GM18517 (cell line): ENCODE measurements at regions not wholly inside any gene's neighbourhood (a gene's known extent, or its start where the extent isn't known, plus 50 kb on each side); places are given as distances from the start of the nearest gene placed in this dataset.

Experiments
- ATAC-seq: cut with Tn5 transposase; IDR thresholded peaks from one replicate; pipeline ENCODE4 v1.9.1; 2021; ENCODE audit warnings: mild to moderate bottlenecking, moderate library complexity; ENCODE audit not compliant: unreplicated experiment

GRCh38 chr16:86965840-86966550 lies 351.2 kb downstream of the C16orf95 start:
- ATAC-seq = no peak

DNA sequence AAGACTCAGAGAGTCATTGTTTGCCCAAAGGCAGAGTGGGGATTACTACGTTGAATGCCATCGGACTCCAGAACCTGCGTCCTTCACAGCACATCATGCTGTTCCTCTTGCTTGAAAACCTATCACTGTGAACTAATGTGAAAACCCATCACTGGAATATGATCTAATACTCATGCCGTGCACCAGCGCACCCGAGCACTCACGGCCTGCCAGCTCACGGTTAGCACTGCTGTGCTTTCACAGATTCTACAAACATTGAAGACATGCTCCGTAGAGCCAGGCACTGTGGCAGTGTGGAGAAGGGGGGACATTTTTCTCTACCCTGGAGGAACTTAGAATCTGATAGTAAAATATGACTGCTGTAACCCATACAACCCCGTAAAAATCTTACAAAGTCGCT lies 350.4 kb downstream of the C16orf95 start:
- no peak for ATAC-seq

DNA sequence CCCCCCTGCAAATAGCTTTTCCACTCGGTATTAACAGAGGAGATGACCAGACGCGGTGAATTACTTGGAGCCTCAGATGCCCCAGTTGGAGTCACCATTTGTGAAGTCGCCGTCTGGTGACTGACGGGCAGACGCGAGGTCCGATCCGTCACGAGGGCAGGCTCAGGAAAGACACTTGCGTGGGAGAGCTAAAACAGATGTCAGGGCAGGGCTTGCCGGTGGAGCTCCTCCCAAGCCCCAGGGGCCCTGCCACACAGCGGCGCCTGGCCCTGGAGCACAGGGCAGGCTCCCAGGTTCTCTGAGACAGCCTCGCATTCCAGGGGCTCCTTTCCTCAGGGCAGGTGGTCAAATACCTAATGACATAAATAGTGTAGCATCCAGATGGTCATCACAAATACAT lies 348.3 kb downstream of the C16orf95 start:
- no peak for ATAC-seq

DNA sequence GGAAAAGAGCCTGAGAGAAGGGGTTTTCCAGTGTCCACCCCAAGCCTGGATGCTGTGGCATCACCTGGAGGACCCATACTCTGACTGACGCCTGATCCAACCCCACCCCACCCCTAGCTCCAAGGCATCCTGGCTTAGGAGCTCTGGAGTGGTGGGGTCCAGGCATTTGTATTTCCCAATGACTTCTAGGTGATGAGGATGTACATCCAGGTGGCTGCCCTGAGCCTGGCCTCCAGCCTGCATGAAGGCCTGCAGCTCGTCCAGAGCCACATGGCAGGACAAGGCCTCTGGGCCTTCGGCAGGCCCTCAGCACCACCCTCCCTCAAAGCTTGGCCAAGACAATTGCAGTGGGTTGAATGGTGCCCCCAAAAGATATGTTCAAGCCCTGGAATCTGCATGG lies 347.5 kb downstream of the C16orf95 start:
- no peak for ATAC-seq

- ATAC-seq = no peak
Measured at GRCh38 chr16:86970279-86970678, 346.9 kb downstream of the C16orf95 start.

GRCh38 chr16:86970726-86971125 lies 346.5 kb downstream of the C16orf95 start:
- ATAC-seq = no peak

DNA sequence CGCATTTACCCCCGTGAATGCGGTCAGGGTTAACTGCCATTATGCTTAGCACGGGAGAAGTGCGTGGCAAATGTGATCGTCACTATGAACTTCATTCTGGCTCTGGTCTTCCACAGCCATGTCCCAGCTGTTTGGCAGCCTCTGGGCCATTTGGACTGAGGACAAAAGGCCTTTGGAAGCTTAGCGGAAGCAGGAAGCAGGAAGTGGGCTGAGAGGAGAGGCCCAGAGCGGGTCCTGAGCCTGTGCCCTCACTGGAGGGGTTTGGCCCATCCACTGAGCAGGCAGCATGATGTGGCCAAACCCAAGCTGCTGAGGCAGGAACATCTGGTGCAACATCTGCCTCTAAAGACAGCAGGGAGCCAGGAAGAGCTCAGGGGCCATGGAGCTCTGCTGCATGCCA lies 345.9 kb downstream of the C16orf95 start:
- ATAC-seq = no peak

DNA sequence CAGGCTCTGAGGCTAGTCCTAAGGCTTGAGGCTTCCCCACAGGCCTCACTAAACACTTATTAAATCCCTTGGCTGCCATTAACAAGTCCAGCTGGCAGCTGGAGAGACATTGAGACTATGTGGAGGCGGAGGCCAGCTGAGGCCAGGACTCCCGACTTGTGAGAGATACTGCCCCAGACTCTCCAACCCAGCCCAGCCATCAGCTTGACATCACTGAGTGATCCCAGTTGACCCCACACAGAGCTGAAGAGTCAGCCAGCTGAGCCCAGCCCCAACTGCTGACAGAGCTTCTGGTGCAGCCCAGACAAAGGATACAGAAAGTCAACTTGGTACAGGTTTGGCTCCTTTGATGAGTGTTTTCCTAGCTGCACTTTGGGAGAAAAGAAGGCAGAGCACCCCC lies 343.1 kb downstream of the C16orf95 start:
- ATAC-seq = no peak

- no peak for ATAC-seq
Measured at GRCh38 chr16:86975445-86975844, 341.7 kb downstream of the C16orf95 start.

DNA sequence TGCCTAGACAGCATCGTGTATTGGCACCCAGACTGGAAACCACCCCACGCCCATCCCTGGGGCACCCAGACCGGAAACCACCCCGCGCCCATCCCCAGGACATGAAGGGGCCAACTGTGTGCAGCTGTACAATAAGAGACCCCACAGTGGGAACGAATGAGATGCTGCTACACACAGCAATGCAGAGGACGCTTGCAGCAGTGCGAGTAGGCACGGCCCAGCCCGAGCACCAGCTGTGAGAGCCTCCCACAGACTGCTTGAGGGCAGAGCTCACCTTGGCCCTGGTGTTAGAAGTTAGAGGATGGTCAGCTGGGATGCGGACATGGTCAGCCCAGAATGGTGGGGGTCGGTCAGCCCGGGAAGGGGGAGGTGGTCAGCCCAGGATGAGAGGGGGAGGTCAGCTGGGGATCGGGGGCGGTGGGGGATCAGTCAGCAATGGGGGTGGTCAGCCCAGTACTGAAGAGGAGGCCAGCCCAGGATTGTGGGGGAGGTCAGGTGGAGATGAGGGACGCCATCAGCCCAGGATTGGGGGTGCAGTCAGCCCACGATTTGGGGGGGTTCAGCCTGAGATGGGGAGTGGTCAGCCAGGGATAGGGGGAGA lies 340.0 kb downstream of the C16orf95 start:
- ATAC-seq = no peak

- ATAC-seq = no peak
Measured at GRCh38 chr16:86978445-86979030, 338.7 kb downstream of the C16orf95 start.

DNA sequence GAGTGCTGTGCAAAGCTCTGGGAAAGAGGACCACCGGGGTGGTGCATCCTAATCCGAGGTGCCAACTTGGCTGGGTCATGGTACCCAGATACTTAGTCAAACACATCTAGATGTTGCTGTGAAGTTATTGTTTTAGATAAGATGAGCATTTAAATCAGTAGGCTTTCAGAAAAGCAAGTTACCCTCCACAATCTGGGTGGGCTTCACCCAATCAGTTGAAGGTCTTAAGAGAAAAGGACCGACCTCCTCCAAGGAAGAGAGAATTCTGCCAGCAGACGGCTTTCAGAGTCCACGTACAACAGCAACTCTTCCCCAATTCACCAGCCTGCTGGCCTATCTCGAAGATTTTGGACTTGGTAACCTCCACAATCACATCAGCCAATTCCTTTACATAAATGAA lies 338.1 kb downstream of the C16orf95 start:
- no peak for ATAC-seq

GRCh38 chr16:86979984-86980553 lies 337.1 kb downstream of the C16orf95 start:
- ATAC-seq = no peak

DNA sequence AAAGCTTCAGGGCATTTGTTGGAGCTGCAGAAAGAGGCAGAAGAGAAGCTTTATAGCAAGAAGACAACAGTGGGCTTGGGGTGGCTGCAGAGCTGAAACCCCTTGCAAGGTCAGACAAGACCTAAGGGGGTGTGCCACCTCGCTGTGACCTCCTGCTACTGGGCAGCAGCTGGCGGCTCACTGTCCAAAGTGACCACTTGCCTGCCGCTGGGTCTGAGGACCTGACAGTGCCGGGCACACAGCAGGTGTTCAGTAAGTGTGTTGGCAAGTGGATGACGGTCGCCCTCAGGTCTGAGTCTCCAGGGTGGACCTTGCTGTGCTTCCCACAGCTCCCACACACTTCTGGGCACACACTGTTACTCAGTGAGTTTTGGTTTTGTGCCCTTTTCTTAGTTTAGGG lies 336.5 kb downstream of the C16orf95 start:
- ATAC-seq = no peak

DNA sequence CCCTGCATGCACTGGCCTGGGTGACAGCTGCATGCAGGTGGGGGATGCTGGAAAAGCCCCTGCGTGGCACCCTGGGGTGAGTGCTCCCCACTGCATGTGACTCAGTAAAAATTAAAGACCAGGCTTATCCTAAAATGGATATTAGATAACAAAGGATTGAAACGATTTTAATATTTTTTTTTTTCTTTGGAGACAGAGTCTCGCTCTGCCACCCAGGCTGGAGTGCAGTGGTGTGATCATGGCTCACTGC lies 334.9 kb downstream of the C16orf95 start:
- ATAC-seq = no peak

DNA sequence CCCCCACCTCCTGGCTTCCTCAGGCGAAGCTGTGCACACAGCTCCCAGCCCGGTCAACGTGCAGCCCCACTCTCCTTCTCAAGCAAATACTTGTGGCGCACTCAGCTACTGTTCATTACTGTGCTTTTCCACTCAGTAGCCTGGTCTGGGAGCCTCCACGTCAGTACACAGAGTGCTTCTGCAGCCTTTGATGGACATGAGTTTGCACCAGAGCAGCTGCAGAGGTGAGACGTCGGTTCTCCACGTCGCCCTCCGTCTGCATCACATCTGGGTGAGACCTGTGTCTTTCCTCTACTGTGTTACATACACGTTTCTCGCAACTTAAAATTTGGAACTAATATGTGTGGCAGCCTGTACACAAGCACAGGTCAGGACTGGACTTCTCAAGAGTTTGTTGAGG lies 334.3 kb downstream of the C16orf95 start:
- no peak for ATAC-seq

DNA sequence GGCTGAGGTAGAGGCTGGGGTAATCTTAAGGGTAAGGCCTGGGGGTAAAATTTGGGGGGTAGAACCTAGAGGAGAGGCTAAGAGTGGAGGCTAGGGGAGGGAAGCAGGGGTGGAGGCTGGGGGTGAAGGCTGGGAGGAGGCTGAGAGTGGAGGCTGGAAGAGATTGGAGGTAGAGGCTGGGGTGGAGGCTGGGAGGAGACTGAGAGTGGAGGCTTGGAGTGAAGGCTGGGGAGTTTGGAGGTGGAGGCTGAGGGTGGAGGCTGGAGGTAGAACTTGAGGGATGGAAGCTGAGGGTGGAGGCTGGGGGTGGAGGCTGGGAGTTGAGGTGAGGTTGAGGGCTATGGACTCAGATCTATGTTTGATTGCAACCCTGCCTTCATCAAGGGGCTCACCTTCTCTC lies 333.6 kb downstream of the C16orf95 start:
- ATAC-seq = no peak

DNA sequence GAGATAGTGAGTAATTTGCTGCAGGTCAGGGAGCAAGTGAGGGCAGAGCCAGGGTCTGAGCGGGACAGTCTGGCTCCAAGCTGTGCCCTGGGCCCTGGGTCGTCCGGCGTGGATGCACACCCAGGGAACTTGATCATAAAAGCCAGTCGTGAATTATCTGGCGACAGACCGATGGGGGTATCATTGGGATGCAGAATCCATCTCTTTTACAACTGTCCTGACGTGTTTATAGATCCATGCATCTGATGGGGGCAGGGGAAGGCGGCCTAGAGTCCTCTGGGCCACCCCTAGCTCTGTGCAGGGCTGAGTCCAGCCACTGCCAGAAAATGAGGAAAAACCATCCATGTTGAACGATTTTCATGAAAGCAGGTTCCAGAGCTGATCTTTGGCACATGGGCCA lies 332.8 kb downstream of the C16orf95 start:
- no peak for ATAC-seq

DNA sequence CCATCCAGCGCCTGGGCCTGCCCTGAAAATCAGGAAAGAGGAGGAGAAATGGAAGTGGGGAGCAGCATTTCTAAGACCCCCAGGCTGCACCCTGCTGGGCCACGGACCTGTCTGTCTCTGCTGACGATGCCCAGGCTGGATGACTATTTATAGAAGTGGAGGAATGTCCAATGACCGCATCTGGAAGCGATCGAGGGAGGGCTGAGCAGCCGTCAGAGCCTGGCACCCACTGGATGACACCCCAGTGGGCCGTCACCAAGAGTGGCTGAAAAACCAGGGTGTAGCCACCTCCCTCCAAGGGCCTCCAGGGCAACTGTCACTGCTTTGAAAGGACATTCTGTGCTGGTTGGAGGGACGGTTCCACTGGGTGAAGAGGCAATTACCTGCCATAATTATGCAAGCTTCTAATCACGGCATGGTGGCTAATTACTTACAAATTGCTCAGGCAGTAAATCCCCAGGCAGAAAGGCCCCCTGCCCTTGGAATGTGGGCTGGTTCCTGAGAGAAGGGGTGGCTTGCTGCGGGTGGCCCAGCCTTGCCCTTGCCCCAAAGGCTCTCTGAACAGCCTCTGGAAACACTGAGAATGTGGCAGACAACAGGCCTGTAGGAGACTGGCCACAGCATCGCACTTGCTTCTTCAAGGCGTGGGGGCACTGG lies 332.1 kb downstream of the C16orf95 start:
- ATAC-seq = no peak

- ATAC-seq = no peak
Measured at GRCh38 chr16:86985648-86986015, 331.6 kb downstream of the C16orf95 start.

- no peak for ATAC-seq
Measured at GRCh38 chr16:86986136-86986535, 331.1 kb downstream of the C16orf95 start.
